HepG2 (cell line): ENCODE measurements at regions not wholly inside any gene's neighbourhood (a gene's known extent, or its start where the extent isn't known, plus 50 kb on each side); places are given as distances from the start of the nearest gene placed in this dataset.

Experiments
- ATAC-seq: fragments of 200-7000 bp; cut with Tn5 transposase; 3 replicates; pipeline ENCODE4 v1.9.1; 2020; ENCODE audit warnings: mild to moderate bottlenecking, moderate library complexity
- BruUV-seq: library from RNA; stranded (reverse); fragments of 400-500 nt; replicated peaks from 2 replicates; lab custom pipeline; 2021; lab: Mats Ljungman, UMichigan
- CTCF ChIA-PET: fragments of 300-600 bp; formaldehyde crosslinking; extraction: SDS; loops from one replicate; lab custom pipeline; 2021; ENCODE audit warnings: low total read pairs, inconsistent platforms, low intra/inter-chr PET ratio; lab: Yijun Ruan, JAX
- POLR2A ChIA-PET: fragments of 350-600 bp; sonication (Branson Sonifier 250); formaldehyde crosslinking; loops from one replicate; lab custom pipeline; 2020; ENCODE audit warnings: antibody characterized with exemption, inconsistent platforms; lab: Yijun Ruan, JAX
- DNase-seq: peaks from one replicate; pipeline ENCODE4 v3.0.0-alpha.2; 2015; ENCODE audit warnings: low spot score
- FAIRE-seq: peaks from 3 replicates; lab custom pipeline; 2011; peaks lifted over from hg19 to GRCh38; lab: Jason Lieb, UNC
- H2AFZ ChIP-seq: one replicate; pipeline ENCODE4 v1.6.1; 2011; ENCODE audit warnings: low read length, inconsistent platforms
- H3K27ac ChIP-seq: fragments of 300-600 bp; 3 replicates; pipeline ENCODE4 v1.8.0; 2011; ENCODE audit warnings: mixed run types, mild to moderate bottlenecking, mixed read lengths, low read length, inconsistent platforms; ENCODE audit not compliant: insufficient read depth; ENCODE audit errors: extremely low read length
- H3K27me3 ChIP-seq, 2 experiments: fragments of 200-600 bp in 1 of 2; 2 replicates in 1 of 2; 3 replicates in 1 of 2; pipeline versions ENCODE4 v1.6.0 to v1.8.0; 2011; ENCODE audit warnings: low read length in 2 of 2, mild to moderate bottlenecking in 2 of 2, moderate library complexity in 2 of 2, inconsistent platforms in 1 of 2; ENCODE audit not compliant: insufficient read depth in 2 of 2, control insufficient read depth in 1 of 2
- H3K36me3 ChIP-seq, 2 experiments: fragments of 200-600 bp in 1 of 2; replicated peaks in 1 of 2; 2 replicates in 1 of 2; 3 replicates in 1 of 2; pipeline versions ENCODE4 v1.5.1 to v1.8.0; 2011; ENCODE audit warnings: low read length in 2 of 2, inconsistent platforms in 1 of 2; ENCODE audit not compliant: insufficient read depth in 2 of 2, control insufficient read depth in 1 of 2
- H3K4me1 ChIP-seq: 2 replicates; pipeline ENCODE4 v1.5.1; 2012; ENCODE audit warnings: low read length, inconsistent platforms; ENCODE audit not compliant: insufficient read depth
- H3K4me2 ChIP-seq: 2 replicates; pipeline ENCODE4 v1.6.0; 2011; ENCODE audit warnings: low read depth, low read length, inconsistent platforms
- H3K4me3 ChIP-seq, 3 experiments: fragments of 200-600 bp in 1 of 3; sonication (generic), shearing (Covaris generic) in 1 of 3; replicated peaks in 1 of 3; 2 replicates each; pipeline ENCODE4 v1.5.1; 2011 to 2016; ENCODE audit warnings: low read length in 3 of 3, inconsistent platforms in 2 of 3, low read depth in 2 of 3, mild to moderate bottlenecking in 2 of 3, control low read depth in 1 of 3, mixed read lengths in 1 of 3; ENCODE audit not compliant: insufficient read depth in 1 of 3
- H3K79me2 ChIP-seq: one replicate; pipeline ENCODE4 v1.6.1; 2011; ENCODE audit warnings: low read length, inconsistent platforms; ENCODE audit not compliant: insufficient read depth
- H3K9ac ChIP-seq: 2 replicates; pipeline ENCODE4 v1.6.0; 2011; ENCODE audit warnings: mild to moderate bottlenecking, low read depth, low read length, inconsistent platforms; ENCODE audit not compliant: insufficient read depth
- H3K9me3 ChIP-seq: 2 replicates; pipeline ENCODE4 v1.5.1; 2012; ENCODE audit warnings: mild to moderate bottlenecking, low read length
- H4K20me1 ChIP-seq: 2 replicates; pipeline ENCODE4 v1.6.0; 2011; ENCODE audit warnings: inconsistent platforms, mild to moderate bottlenecking, low read length, moderate library complexity; ENCODE audit not compliant: insufficient read depth
- HNRNPK ChIP-seq: fragments of 200-400 bp; formaldehyde crosslinking; IDR thresholded peaks from 2 replicates; pipeline ENCODE4 v1.6.1; 2018; ENCODE audit warnings: low read length, low read depth, moderate library complexity, mild to moderate bottlenecking; ENCODE audit not compliant: poor library complexity, severe bottlenecking
- NPAS2 ChIP-seq: sonication (generic); formaldehyde crosslinking; IDR thresholded peaks from 2 replicates; pipeline ENCODE4 v1.8.0; 2022; ENCODE audit warnings: mild to moderate bottlenecking, missing genetic modification reagents, borderline replicate concordance
- POGZ ChIP-seq: sonication (generic); formaldehyde crosslinking; IDR thresholded peaks from 2 replicates; pipeline ENCODE4 v1.4.0; 2020; ENCODE audit warnings: mild to moderate bottlenecking, missing genetic modification reagents
- ZFP1 ChIP-seq: IDR thresholded peaks from 2 replicates; pipeline ENCODE4 v1.6.1; 2016
- ZNF546 ChIP-seq: sonication (generic); formaldehyde crosslinking; conservative IDR thresholded peaks from 2 replicates; pipeline ENCODE4 v1.8.1; 2023; ENCODE audit warnings: mild to moderate bottlenecking, missing genetic modification reagents
- ZNF549 ChIP-seq: sonication (generic); formaldehyde crosslinking; IDR thresholded peaks from 2 replicates; pipeline ENCODE4 v1.5.0; 2020; ENCODE audit warnings: missing genetic modification reagents
- in situ Hi-C: cut with HindIII; loops from 2 replicates; pipeline ENCODE4 v1.10.0; 2017; ENCODE audit warnings: low pct_unique_long_range_greater_than_20kb; ENCODE audit not compliant: extremely low pct_ligation_motif_present
- intact Hi-C: fragments of 100-400 bp; cut with micrococcal nuclease; formaldehyde crosslinking; loops from one replicate; pipeline ENCODE4 v1.10.0; 2022; ENCODE audit not compliant: unreplicated experiment
- TF ChIP-seq, protein P1 (sequence below): sonication (generic); formaldehyde crosslinking; IDR thresholded peaks from 2 replicates; pipeline ENCODE4 v1.8.1; 2023; ENCODE audit warnings: missing genetic modification reagents, inconsistent platforms, borderline replicate concordance
- TF ChIP-seq, protein P2 (sequence below): sonication (generic); formaldehyde crosslinking; IDR thresholded peaks from 2 replicates; pipeline ENCODE4 v1.4.0; 2020; ENCODE audit warnings: mild to moderate bottlenecking, missing genetic modification reagents, borderline replicate concordance
- TF ChIP-seq, protein P3 (sequence below): IDR thresholded peaks from 2 replicates; pipeline ENCODE4 v1.6.1; 2016; ENCODE audit warnings: low read depth, control low read depth

DNA sequence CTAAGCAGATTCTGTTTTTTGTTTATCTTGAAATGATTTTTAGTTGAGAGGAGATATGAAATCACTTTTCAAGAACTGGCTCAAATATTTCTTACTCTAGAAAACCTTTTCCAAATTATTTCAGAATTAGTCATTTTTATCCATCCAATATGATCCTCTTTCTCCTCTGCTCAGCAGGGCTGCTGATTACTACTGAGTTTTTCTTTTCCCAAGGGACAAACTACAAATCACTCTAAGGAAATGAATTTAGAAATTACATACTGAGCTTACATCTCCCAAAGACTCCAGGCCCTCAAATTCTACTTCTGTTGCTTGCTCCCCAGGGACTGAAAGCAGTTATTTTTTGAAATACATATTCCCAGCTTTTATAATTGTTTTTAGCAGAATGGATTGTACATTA lies 87.4 kb upstream of the UFM1 start:
- ATAC-seq (no peak), DNase-seq (no peak), FAIRE-seq (no peak)
- no peaks in the 10 kb centered on the region for H4K20me1 ChIP-seq
- H2AFZ ChIP-seq = no peak overlapping the region
- H3K4me1 ChIP-seq = no peaks in the 10 kb centered on the region
- no peaks in the 10 kb centered on the region for H3K79me2 ChIP-seq
- H3K27ac ChIP-seq = no peak overlapping the region
- H3K27me3 ChIP-seq = no peaks in the 10 kb centered on the region
- in situ Hi-C loops (no loop called here), intact Hi-C loops (no loop called here)
- H3K9me3 ChIP-seq = peaks cover 41% of the 10 kb centered on the region
- CTCF ChIA-PET = no interaction called here
- BruUV-seq = no TSS peak
- no peak overlapping the region for H3K9ac ChIP-seq
- no peak overlapping the region for H3K4me2 ChIP-seq
- no peak overlapping the region for H3K4me3 ChIP-seq
- no peak for TF ChIP-seq ZNF549 (CRISPR knock-in tag)
- no peaks in the 10 kb centered on the region for H3K36me3 ChIP-seq
- POLR2A ChIA-PET = no interaction called here

DNA sequence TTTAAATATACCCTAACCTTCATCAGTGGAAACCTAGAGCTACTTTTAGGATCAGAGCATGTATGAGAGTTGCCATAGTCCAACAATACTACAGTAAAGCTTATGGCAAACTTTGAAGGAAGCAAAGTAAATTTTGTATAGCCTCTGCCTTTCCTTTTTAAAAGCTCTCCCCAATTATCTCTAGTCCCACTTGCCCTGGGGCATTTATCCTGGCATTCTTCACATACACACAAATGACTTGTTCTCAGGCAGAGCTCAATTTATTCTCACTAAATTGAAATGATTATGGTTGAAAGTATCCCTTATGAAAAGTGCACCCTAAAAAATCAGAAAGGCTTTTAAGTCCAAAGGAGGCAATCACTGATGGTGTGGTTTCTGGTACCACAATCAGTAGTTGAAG lies 94.1 kb upstream of the UFM1 start:
- ATAC-seq (no peak), DNase-seq (no peak), FAIRE-seq (no peak)
- no peak overlapping the region for H3K4me3 ChIP-seq
- no peaks in the 10 kb centered on the region for H3K79me2 ChIP-seq
- CTCF ChIA-PET = no interaction called here
- no peak overlapping the region for H3K9ac ChIP-seq
- H3K27me3 ChIP-seq = no peaks in the 10 kb centered on the region
- H2AFZ ChIP-seq = no peak overlapping the region
- intact Hi-C loops (no loop called here), in situ Hi-C loops (no loop called here)
- BruUV-seq = no TSS peak
- H4K20me1 ChIP-seq = no peaks in the 10 kb centered on the region
- H3K27ac ChIP-seq = no peak overlapping the region
- TF ChIP-seq POGZ (CRISPR knock-in tag) = no peak
- TF ChIP-seq, protein P1, sequence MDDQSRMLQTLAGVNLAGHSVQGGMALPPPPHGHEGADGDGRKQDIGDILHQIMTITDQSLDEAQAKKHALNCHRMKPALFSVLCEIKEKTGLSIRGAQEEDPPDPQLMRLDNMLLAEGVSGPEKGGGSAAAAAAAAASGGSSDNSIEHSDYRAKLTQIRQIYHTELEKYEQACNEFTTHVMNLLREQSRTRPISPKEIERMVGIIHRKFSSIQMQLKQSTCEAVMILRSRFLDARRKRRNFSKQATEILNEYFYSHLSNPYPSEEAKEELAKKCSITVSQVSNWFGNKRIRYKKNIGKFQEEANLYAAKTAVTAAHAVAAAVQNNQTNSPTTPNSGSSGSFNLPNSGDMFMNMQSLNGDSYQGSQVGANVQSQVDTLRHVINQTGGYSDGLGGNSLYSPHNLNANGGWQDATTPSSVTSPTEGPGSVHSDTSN (CRISPR knock-in tag) = no peak
- TF ChIP-seq HNRNPK = no peak
- TF ChIP-seq, protein P2, sequence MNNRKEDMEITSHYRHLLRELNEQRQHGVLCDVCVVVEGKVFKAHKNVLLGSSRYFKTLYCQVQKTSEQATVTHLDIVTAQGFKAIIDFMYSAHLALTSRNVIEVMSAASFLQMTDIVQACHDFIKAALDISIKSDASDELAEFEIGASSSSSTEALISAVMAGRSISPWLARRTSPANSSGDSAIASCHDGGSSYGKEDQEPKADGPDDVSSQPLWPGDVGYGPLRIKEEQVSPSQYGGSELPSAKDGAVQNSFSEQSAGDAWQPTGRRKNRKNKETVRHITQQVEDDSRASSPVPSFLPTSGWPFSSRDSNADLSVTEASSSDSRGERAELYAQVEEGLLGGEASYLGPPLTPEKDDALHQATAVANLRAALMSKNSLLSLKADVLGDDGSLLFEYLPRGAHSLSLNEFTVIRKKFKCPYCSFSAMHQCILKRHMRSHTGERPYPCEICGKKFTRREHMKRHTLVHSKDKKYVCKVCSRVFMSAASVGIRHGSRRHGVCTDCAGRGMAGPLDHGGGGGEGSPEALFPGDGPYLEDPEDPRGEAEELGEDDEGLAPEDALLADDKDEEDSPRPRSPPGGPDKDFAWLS (CRISPR knock-in tag) = no peak
- TF ChIP-seq ZFP1 = no peak
- TF ChIP-seq, protein P3, sequence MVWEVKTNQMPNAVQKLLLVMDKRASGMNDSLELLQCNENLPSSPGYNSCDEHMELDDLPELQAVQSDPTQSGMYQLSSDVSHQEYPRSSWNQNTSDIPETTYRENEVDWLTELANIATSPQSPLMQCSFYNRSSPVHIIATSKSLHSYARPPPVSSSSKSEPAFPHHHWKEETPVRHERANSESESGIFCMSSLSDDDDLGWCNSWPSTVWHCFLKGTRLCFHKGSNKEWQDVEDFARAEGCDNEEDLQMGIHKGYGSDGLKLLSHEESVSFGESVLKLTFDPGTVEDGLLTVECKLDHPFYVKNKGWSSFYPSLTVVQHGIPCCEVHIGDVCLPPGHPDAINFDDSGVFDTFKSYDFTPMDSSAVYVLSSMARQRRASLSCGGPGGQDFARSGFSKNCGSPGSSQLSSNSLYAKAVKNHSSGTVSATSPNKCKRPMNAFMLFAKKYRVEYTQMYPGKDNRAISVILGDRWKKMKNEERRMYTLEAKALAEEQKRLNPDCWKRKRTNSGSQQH (CRISPR knock-in tag) = no peak
- TF ChIP-seq ZNF546 (CRISPR knock-in tag) = no peak
- no peak for TF ChIP-seq NPAS2 (CRISPR knock-in tag)
- TF ChIP-seq, all 625 proteins: peak for 0
- Histone ChIP-seq H3K9me3 (peaks cover 70% of the 10 kb centered on the region), H3K4me2 (no peak overlapping the region), H3K36me3 (no peaks in the 10 kb centered on the region), H3K4me1 (no peaks in the 10 kb centered on the region)
- POLR2A ChIA-PET = no interaction called here
